ENCODE measurements at regions not wholly inside any gene's neighbourhood (a gene's known extent, or its start where the extent isn't known, plus 50 kb on each side); places are given as distances from the start of the nearest gene placed in this dataset.

DNA sequence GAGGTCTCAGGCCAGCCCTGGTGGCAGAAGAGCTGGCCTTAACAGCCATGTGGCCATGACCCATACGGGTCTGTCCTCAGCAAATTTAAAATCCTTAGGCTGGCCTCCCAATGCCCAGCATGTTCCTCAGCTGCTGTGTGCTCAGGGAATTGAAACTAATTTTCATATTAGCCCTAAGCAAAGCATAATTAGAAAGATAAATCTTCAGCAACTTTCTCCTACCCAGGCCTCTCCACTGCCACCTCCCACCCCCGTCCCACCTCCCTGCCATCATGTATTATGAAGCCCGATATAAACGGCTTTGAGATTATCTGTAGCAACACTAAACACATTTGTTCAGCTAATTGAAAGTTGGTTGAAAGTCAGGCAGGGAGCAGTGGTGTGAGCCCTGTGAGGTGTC is 178.8 kb upstream of the NTM start:
- TF ChIP-seq SPI1 (IDR thresholded peaks at IDR 0.05; ENCODE audit: low read depth, low read length) (no peak), POLR2AphosphoS5 (IDR thresholded peaks at IDR 0.05; ENCODE audit: low read depth, low read length) (no peak), POLR2A (IDR thresholded peaks at IDR 0.05; ENCODE audit: low read depth, low read length) (no peak), TAF1 (IDR thresholded peaks at IDR 0.05; ENCODE audit: low read depth, low read length) (no peak), PAX5 (IDR thresholded peaks at IDR 0.05; ENCODE audit: insufficient read depth, low read length, severe bottlenecking) (no peak)

Measured in GM12891 (cell line).